ENCODE measurements at regions not wholly inside any gene's neighbourhood (a gene's known extent, or its start where the extent isn't known, plus 50 kb on each side); places are given as distances from the start of the nearest gene placed in this dataset.

DNA sequence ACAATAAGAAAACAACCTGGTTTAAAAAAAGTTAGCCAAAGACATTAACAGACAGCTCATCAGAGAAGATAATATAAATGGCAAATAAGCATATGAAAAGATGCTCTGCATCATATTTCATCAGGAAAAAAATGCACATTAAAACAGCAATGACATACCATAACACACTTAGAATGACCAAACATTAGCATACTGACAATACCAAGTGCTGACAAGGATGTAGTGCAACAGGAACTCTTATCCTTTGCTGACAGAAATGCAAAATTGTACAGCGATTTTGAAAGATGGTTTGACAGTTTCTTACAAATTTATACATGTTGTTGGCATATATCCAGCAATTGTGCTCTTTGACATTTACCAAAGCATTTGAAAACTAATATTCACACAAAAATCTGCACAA, 573.0 kb downstream of the FSCB start:
- no peak for DNase-seq (ENCODE audit: low read depth)
- TF ChIP-seq POLR2A (IDR thresholded peaks at IDR 0.05; ENCODE audit: extremely low read depth, insufficient read length) (no peak), MYC (IDR thresholded peaks at IDR 0.05; ENCODE audit: low read depth, low read length) (no peak)
- TF ChIP-seq, protein P1, sequence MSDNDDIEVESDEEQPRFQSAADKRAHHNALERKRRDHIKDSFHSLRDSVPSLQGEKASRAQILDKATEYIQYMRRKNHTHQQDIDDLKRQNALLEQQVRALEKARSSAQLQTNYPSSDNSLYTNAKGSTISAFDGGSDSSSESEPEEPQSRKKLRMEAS (IDR thresholded peaks at IDR 0.05; ENCODE audit: low read depth, low read length), result no peak
- TF ChIP-seq, protein P2, sequence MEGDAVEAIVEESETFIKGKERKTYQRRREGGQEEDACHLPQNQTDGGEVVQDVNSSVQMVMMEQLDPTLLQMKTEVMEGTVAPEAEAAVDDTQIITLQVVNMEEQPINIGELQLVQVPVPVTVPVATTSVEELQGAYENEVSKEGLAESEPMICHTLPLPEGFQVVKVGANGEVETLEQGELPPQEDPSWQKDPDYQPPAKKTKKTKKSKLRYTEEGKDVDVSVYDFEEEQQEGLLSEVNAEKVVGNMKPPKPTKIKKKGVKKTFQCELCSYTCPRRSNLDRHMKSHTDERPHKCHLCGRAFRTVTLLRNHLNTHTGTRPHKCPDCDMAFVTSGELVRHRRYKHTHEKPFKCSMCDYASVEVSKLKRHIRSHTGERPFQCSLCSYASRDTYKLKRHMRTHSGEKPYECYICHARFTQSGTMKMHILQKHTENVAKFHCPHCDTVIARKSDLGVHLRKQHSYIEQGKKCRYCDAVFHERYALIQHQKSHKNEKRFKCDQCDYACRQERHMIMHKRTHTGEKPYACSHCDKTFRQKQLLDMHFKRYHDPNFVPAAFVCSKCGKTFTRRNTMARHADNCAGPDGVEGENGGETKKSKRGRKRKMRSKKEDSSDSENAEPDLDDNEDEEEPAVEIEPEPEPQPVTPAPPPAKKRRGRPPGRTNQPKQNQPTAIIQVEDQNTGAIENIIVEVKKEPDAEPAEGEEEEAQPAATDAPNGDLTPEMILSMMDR (IDR thresholded peaks at IDR 0.05; ENCODE audit: low read depth, low read length), result no peak

DNA sequence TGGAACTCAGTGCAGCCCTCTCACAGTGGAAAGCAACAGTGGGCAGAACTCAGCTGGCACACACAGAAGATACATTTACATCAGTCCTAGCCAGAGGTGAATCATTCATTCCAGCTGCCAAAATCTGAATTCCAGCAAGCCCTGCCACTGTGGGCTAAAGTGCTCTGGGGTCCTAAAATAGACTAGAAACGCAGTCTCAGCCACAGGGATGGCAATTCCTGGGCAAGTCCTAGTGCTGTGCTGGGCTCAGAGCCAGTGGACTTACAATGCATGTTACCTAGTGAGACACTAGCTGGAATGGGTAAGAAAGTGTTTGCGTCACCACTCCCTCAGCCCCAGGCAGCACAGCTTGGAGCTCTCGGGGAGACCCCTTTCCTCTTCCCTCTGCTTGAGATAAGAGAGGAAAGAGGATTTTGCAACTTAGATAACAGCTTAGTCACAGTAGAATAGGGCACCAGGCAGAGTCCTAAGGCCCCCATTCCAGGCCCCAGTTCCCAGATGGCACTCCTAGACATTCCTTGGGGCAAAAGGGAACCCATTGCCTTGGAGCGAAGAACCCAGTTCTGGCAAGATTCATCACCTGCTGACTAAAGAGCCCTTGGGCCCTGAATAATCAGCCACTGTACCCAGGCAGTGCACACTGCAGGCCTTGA, 592.9 kb downstream of the FSCB start:
- DNase-seq (ENCODE audit: low read depth), result no peak
- TF ChIP-seq, protein P2 (IDR thresholded peaks at IDR 0.05; ENCODE audit: low read depth, low read length), result no peak
- no peak overlapping the region for H3K4me3 ChIP-seq (ENCODE audit: low read depth, low read length)

More for the DNA sequence above, 573.0 kb downstream of the FSCB start:
- no peak overlapping the region for H3K4me3 ChIP-seq (ENCODE audit: low read depth, low read length)

DNA sequence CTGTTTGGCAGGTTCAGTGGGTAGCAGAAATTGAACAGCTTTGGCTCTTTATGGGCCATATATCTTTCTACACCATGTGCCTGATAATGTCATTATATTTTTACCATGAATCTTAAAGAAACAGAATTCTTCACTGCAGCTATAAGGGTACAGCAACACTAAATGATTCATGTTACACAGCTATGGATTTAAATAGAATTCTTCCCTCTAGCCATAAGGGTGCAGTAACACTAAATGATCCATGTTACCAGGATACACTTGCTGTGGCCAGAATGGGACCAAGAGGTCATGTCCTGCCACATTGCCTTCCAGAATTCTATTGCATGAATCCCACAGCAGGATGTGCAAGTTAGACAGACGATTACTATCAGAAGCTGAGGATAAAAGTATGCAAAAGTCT, 603.9 kb downstream of the FSCB start:
- no peak for DNase-seq (ENCODE audit: low read depth)
- H3K4me3 ChIP-seq (ENCODE audit: low read depth, low read length), result no peak overlapping the region
- TF ChIP-seq, protein P1 (IDR thresholded peaks at IDR 0.05; ENCODE audit: low read depth, low read length), result no peak
- TF ChIP-seq POLR2A (IDR thresholded peaks at IDR 0.05; ENCODE audit: extremely low read depth, insufficient read length) (no peak), MYC (IDR thresholded peaks at IDR 0.05; ENCODE audit: low read depth, low read length) (no peak)
- TF ChIP-seq, protein P2 (IDR thresholded peaks at IDR 0.05; ENCODE audit: low read depth, low read length), result no peak

DNA sequence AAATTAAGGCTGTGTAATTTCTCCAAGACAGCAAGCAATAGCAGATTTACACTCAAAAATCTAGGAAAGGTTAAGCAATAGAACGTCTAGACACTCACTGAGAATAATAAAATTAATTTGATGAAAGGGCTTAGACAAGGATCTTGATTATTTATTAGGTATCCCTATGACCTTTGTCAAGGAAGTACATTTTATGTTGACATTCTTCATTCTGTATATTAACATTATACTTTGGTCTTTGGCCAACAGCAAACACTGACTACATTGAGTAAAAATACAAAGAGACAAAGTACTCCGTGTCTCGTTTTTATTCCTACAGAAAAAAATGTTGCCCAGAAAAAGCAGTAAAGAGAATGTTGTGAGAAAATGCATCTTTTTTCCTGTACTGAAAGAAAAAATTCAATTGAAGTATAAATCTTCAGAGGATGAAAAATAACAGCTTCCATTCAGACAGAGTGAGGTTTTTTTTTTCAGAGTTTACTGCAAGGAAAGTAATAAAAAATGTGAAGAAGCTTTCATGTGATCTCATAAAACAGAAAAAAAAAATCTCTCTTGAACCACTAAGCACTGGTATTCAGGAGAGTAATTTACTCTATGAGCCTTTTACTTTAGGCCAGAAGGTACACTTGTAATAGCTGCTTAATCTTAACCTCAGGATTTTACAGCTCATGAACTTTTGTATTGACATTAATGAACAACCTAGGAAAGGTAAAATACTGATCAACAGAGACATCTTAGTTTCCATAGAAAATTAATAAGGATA, 605.0 kb downstream of the FSCB start:
- TF ChIP-seq, protein P1 (IDR thresholded peaks at IDR 0.05; ENCODE audit: low read depth, low read length), result no peak
- TF ChIP-seq POLR2A (IDR thresholded peaks at IDR 0.05; ENCODE audit: extremely low read depth, insufficient read length) (no peak), MYC (IDR thresholded peaks at IDR 0.05; ENCODE audit: low read depth, low read length) (no peak)
- TF ChIP-seq, protein P2 (IDR thresholded peaks at IDR 0.05; ENCODE audit: low read depth, low read length), result no peak
- H3K4me3 ChIP-seq (ENCODE audit: low read depth, low read length), result no peak overlapping the region
- DNase-seq (ENCODE audit: low read depth), result no peak

DNA sequence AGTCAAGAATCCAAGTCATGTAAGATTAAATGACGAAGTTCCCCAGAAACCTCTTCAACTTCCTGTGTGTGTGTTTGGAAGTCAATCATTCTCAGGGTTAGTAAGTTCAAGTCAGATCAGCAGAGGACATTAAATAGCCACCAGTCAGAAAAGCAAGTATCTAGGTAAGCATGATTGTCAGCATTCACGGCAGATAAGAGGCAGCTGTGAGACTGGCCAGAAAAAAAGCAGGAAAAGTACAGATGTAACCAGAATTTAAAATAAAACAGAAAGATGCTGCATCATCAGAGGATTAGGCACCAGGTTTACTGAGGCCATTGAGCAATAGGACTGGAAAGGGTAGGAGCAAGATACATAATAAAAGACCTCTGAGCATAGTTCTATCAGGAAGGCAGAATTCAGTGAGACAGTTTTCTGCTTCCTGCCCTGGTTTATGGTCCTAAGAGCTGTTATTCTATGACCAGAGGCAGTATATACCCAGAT, 606.9 kb downstream of the FSCB start:
- no peak for DNase-seq (ENCODE audit: low read depth)
- no peak overlapping the region for H3K4me3 ChIP-seq (ENCODE audit: low read depth, low read length)
- no peak for TF ChIP-seq MYC (IDR thresholded peaks at IDR 0.05; ENCODE audit: low read depth, low read length)
- TF ChIP-seq, protein P2 (IDR thresholded peaks at IDR 0.05; ENCODE audit: low read depth, low read length), result no peak
- no peak for TF ChIP-seq POLR2A (IDR thresholded peaks at IDR 0.05; ENCODE audit: extremely low read depth, insufficient read length)
- TF ChIP-seq, protein P1 (IDR thresholded peaks at IDR 0.05; ENCODE audit: low read depth, low read length), result no peak

Data from NB4 (cell line).